ENCODE measurements at regions not wholly inside any gene's neighbourhood (a gene's known extent, or its start where the extent isn't known, plus 50 kb on each side); places are given as distances from the start of the nearest gene placed in this dataset.

- TF ChIP-seq ZNF274 (IDR thresholded peaks at IDR 0.05; ENCODE audit: low read depth, low read length) (no peak), YY1 (IDR thresholded peaks at IDR 0.05; ENCODE audit: insufficient read depth, insufficient read length) (no peak)
Observed at GRCh38 chr6:93728150-93728549, 308.8 kb upstream of the EPHA7 start.

All from NT2/D1 (cell line).